Stimulated activated CD4-positive, alpha-beta T cell treated with anti-CD3 and anti-CD28 coated beads, Interleukin-1b, Interleukin-23, amount 100 ng/mL, for 48 hours (primary cell): ENCODE measurements at regions not wholly inside any gene's neighbourhood (a gene's known extent, or its start where the extent isn't known, plus 50 kb on each side); places are given as distances from the start of the nearest gene placed in this dataset.
"Not testable (repeated sequence)": the region's sequence is repeated elsewhere in the genome, so short reads cannot be mapped to it uniquely, and the experiment has no call there.

Experiments
- DNase-seq: peaks from one replicate; pipeline ENCODE4 v3.0.0-alpha.2; 2020

DNA sequence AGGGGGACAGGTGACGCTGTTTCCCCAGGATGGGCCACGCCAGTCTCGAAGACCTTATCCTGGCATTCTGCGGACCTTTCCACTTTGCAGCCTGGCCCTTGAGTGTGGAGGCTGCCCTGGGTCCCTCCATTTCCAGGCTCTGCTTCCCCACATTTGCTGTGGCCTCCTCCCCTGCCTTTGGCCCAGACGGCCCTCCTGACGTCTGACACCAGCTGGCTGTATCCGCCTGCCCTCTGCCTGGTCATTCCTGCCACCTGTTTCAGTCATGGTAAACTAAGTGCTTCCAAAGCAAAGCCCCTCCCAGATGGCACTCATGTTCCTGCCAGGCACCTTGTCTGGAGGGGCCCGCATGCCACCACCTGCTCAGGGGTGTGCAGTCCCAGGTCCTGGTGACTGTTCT, 95.1 kb downstream of the ASB1 start:
- no peak for DNase-seq

DNA sequence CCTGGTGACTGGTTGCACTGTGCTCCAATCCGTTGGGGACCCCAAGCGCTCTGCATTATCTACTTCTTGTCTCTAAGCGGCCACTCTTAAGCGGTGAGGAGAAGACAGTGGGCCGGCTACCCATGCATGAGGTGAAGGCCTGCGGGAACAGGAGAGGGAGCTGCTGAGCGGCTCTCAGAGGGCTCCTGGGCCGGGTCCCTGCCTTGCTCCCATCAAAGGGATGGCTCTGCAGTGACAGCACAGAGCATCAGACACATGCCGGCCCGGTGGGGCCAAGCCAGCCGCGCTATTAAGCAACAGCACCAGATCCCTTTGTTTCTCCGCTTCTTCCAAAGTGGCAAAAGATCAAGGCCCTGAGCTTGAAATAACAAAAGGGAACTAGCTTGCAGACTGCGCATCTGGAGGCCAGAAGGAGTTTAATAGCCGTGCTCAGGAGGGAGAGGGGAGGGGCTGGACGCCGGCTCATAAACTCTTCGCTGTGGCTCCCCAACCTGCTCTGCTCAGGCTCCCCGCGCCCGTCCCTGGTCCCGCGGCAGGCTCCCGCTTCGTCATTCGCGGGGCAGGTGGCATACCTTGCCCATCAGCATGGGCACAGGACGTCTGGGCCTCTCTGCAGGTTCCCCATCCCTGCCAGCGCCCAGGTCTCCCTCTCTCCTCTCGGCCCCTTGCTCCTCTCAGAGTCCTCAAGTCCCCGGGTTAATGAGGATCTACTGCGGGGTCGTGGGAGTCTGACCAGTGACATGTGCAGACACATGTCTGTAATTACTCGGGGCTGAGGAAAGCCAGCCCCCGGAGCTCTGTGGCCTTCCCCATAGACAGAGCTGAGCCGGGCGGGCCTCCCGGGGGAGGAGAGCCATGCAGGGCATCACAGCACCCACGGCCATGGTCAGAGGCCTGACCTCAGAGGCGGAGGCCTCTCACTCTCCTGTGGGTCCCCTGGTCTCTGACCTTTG, 96.7 kb downstream of the ASB1 start:
- DNase-seq, result no peak

DNA sequence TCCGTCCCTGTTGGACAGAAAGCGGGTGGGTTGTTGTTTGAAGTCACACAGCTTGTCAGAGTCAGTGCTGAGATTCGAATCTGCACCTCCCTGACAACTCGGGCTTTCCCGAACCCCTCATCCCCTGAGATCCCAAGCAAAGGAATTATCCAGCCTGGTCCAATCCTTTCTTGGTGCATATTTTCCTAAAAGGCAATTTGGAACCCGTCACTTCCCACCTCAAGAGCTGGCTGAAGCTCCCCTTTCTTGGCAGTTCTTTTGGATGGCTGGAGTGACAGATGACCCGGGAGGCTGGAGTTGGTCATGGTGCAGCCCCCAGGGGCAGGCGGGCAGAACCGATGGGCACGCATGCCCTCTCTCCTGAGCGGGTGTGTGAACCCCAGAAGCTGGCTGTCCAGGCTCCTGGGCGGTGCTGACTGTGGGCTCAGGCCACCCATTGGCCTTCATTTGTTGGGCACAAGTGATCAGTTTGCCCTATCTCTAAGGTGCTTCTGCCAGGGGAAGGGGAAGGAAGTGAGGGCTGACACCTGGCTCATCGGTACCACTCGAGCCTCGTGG, 97.8 kb downstream of the ASB1 start:
- no peak for DNase-seq

DNA sequence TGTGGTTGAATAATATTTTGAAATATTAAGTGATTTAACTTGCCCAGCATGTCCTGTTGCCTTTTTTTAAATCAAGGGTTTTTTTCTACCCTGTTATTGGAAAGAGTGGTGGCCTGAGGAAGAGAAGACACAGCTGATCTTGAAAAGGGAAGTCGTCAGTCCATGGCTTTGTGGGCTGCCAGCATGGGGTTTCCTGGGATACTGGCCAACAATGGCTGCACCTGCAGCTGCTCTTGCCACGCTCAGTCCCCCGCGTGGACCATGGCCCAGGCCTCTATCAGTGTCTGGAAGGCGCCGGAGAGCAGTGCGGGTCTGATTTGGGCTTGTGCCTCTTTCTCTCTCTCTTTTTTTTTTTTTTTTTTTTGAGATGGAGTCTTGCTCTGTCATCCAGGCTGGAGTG, 99.3 kb downstream of the ASB1 start:
- no peak for DNase-seq

- DNase-seq, result no peak
Observed at GRCh38 chr2:238527565-238527964, 100.8 kb downstream of the ASB1 start.

GRCh38 chr2:238528953-238529781, 102.4 kb downstream of the ASB1 start:
- no peak for DNase-seq

- DNase-seq, result not testable (repeated sequence)
Observed at GRCh38 chr2:238531017-238531645, 104.4 kb downstream of the ASB1 start.

- not testable (repeated sequence) for DNase-seq
Observed at GRCh38 chr2:238543732-238544131, 117.0 kb downstream of the ASB1 start.

GRCh38 chr2:238548902-238549462, 122.3 kb downstream of the ASB1 start:
- DNase-seq, result no peak

DNA sequence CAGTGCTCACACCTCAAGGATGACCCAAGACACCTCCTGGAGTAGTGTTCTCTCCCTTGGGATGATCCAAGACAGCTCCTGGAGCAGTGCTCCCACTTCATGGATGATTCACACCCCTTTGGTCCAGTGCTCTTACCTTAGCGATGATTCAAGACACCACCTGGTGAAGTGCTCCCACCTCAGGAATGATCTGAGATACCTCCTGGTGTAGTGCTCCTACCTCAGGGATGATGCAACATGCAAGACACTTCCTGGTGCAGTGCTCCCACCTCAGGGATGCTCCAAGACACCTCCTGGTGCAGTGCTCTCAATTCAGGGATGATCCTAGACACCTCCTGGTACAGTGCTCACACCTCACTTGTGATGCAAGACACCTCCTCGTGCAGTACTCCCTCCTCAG, 123.1 kb downstream of the ASB1 start:
- DNase-seq, result no peak

GRCh38 chr2:238551091-238551490, 124.4 kb downstream of the ASB1 start:
- DNase-seq, result no peak

GRCh38 chr2:238552226-238552625, 125.5 kb downstream of the ASB1 start:
- DNase-seq, result no peak

DNA sequence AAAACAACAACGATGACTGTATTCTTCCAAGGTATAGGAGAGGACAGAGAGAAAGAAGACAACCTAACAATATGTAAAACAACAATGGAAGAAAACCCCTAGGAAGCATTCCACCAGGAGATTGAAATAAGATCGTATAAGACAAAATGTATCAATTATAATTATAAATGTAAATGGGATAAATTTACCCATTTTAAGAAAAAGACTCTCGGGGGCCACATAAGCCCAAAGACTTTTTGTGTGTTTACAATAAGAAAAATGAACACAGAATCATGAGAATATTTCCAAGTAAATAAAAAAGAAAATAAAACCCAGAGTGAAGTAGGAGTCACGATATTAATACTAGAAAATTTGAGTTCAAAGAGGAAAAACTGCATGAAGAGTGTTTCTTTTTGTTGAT, 126.4 kb downstream of the ASB1 start:
- no peak for DNase-seq

GRCh38 chr2:238554468-238555315, 128.0 kb downstream of the ASB1 start:
- DNase-seq, result no peak

GRCh38 chr2:238555786-238556542, 129.2 kb downstream of the ASB1 start:
- DNase-seq, result no peak

DNA sequence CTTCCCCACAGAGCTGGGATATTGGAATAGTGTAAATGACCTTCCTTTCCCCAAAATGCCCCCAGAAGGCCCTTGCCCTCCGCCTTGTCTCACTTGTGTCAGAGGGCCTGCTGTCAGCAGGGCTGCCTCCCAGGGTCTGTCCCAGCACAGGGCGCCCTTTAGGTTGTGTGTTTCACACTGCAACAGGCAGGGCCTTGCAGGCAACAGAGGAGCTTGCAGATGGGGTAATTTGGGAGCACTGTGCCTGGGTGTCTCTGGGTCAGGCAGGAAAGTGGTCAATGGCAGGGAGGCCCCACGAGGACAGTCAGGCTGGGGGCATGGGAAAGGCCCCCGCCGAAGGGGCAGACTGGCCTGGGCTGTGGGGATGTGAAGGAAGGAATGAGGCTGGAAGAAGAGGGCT, 130.7 kb downstream of the ASB1 start:
- DNase-seq, result no peak

- DNase-seq, result no peak
Observed at GRCh38 chr2:238557936-238558335, 131.2 kb downstream of the ASB1 start.

- DNase-seq, result no peak
Observed at GRCh38 chr2:238558456-238559099, 131.9 kb downstream of the ASB1 start.

- DNase-seq, result no peak
Observed at GRCh38 chr2:238560234-238560633, 133.5 kb downstream of the ASB1 start.

DNA sequence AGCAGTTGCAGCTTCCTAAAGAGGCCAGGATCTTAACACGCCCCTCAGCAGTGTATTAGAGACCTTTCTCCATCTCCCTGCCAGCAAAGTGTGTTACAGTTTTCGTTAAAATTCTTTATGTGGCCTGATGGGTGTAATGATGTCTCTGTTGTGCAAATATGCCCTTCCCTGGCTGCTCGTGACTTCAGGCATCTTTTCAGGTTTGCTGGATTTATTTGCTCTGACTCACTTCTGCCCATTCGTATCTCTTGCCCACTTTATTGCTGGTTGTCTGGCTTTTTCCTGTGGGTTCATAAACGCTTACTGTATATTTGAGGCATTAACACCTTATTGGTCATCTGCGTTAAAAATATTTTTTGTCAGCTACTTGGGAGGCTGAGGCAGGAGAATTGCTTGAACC, 134.5 kb downstream of the ASB1 start:
- DNase-seq, result no peak
